ENCODE measurements at regions not wholly inside any gene's neighbourhood (a gene's known extent, or its start where the extent isn't known, plus 50 kb on each side); places are given as distances from the start of the nearest gene placed in this dataset.

- no peak for TF ChIP-seq POLR2AphosphoS5 (IDR thresholded peaks at IDR 0.05; ENCODE audit: borderline replicate concordance, low read depth, low read length)
- TF ChIP-seq EZH2 (IDR thresholded peaks at IDR 0.05): no peak
- TF ChIP-seq FOXP2 (optimal IDR thresholded peaks at IDR 0.05; ENCODE audit: control extremely low read depth, extremely low read length, insufficient read depth): no peak
Measured at GRCh38 chr18:51453594-51453993, 256.1 kb upstream of the MEX3C start.
